IMR-90 (cell line): ENCODE measurements at regions not wholly inside any gene's neighbourhood (a gene's known extent, or its start where the extent isn't known, plus 50 kb on each side); places are given as distances from the start of the nearest gene placed in this dataset.

Experiments used
- ATAC-seq: fragments of 200-7000 bp; cut with Tn5 transposase; 2 replicates; pipeline ENCODE4 v1.9.1; 2020; ENCODE audit warnings: low read depth, mild to moderate bottlenecking, moderate library complexity
- BruUV-seq: library from RNA; stranded (reverse); fragments of 400-500 nt; replicated peaks from 2 replicates; lab custom pipeline; 2021; lab: Mats Ljungman, UMichigan
- CTCF ChIA-PET: fragments of 300-600 bp; formaldehyde crosslinking; extraction: SDS; loops from one replicate; lab custom pipeline; 2021; ENCODE audit warnings: antibody characterized with exemption; lab: Yijun Ruan, JAX
- POLR2A ChIA-PET: fragments of 300-600 bp; sonication (Branson Sonifier 250); formaldehyde crosslinking; loops from one replicate; lab custom pipeline; 2022; ENCODE audit warnings: antibody characterized with exemption; ENCODE audit not compliant: unreplicated experiment; lab: Charles Lee
- DNase-seq: peaks from one replicate; pipeline ENCODE4 v3.0.0; 2013
- H2AFZ ChIP-seq: replicated peaks from 2 replicates; pipeline ENCODE3; 2013; ENCODE audit warnings: low read length, mild to moderate bottlenecking; ENCODE audit not compliant: poor library complexity
- H2AK5ac ChIP-seq: 2 replicates; pipeline ENCODE4 v1.6.1; 2013; ENCODE audit warnings: low read depth, low read length, inconsistent platforms
- H2AK9ac ChIP-seq: replicated peaks from 2 replicates; pipeline ENCODE3; 2013; ENCODE audit warnings: mild to moderate bottlenecking, low read depth, low read length, moderate library complexity; ENCODE audit not compliant: poor library complexity
- H2BK120ac ChIP-seq: 2 replicates; pipeline ENCODE4 v1.6.1; 2013; ENCODE audit warnings: low read depth, low read length, inconsistent platforms
- H2BK15ac ChIP-seq: 3 replicates; pipeline ENCODE4 v1.6.1; 2013; ENCODE audit warnings: low read depth, low read length, inconsistent platforms
- H2BK20ac ChIP-seq: 2 replicates; pipeline ENCODE4 v1.6.1; 2013; ENCODE audit warnings: low read depth, mild to moderate bottlenecking, inconsistent platforms, low read length, moderate library complexity
- H2BK5ac ChIP-seq: 2 replicates; pipeline ENCODE4 v1.6.1; 2013; ENCODE audit warnings: mild to moderate bottlenecking, low read depth, low read length, inconsistent platforms; ENCODE audit not compliant: poor library complexity, severe bottlenecking
- H3K14ac ChIP-seq: replicated peaks from 2 replicates; pipeline ENCODE4 v1.6.1; 2013; ENCODE audit warnings: low read depth, low read length, inconsistent platforms
- H3K18ac ChIP-seq: 2 replicates; pipeline ENCODE4 v1.6.1; 2013; ENCODE audit warnings: low read depth, low read length, control low read depth
- H3K23ac ChIP-seq: 2 replicates; pipeline ENCODE4 v1.6.1; 2013; ENCODE audit warnings: low read depth, low read length, inconsistent platforms
- H3K27ac ChIP-seq: 2 replicates; pipeline ENCODE4 v1.5.1; 2013; ENCODE audit warnings: mild to moderate bottlenecking, control low read depth, low read length; ENCODE audit not compliant: insufficient read depth
- H3K27me3 ChIP-seq: 2 replicates; pipeline ENCODE4 v1.6.1; 2013; ENCODE audit warnings: low read length; ENCODE audit not compliant: control insufficient read depth, insufficient read depth
- H3K36me3 ChIP-seq: 2 replicates; pipeline ENCODE4 v1.6.1; 2013; ENCODE audit warnings: low read length, mixed read lengths; ENCODE audit not compliant: control insufficient read depth, insufficient read depth
- H3K4ac ChIP-seq: 2 replicates; pipeline ENCODE4 v1.6.1; 2013; ENCODE audit warnings: low read depth, low read length, inconsistent platforms
- H3K4me1 ChIP-seq: 2 replicates; pipeline ENCODE4 v1.6.1; 2013; ENCODE audit warnings: low read length, mixed read lengths; ENCODE audit not compliant: control insufficient read depth, insufficient read depth
- H3K4me2 ChIP-seq: 2 replicates; pipeline ENCODE4 v1.6.1; 2013; ENCODE audit warnings: low read depth, mild to moderate bottlenecking, control low read depth, low read length, moderate library complexity
- H3K4me3 ChIP-seq: 2 replicates; pipeline ENCODE4 v1.5.1; 2013; ENCODE audit warnings: low read depth, mild to moderate bottlenecking, control low read depth, low read length, moderate library complexity; ENCODE audit not compliant: insufficient read depth
- H3K56ac ChIP-seq: 2 replicates; pipeline ENCODE4 v1.6.1; 2013; ENCODE audit warnings: low read length, inconsistent platforms; ENCODE audit not compliant: insufficient read depth; ENCODE audit errors: extremely low read depth
- H3K79me1 ChIP-seq, 2 experiments: 2 replicates each; pipeline ENCODE4 v1.6.1; 2013; ENCODE audit warnings: low read length in 2 of 2, inconsistent platforms in 1 of 2, low read depth in 1 of 2
- H3K9ac ChIP-seq: 2 replicates; pipeline ENCODE4 v1.6.1; 2013; ENCODE audit warnings: low read depth, low read length, control low read depth
- H3K9me1 ChIP-seq: 2 replicates; pipeline ENCODE4 v1.6.1; 2013; ENCODE audit warnings: low read length, inconsistent platforms; ENCODE audit not compliant: insufficient read depth
- H3K9me3 ChIP-seq: 2 replicates; pipeline ENCODE4 v1.6.1; 2013; ENCODE audit warnings: low read length; ENCODE audit not compliant: control insufficient read depth, insufficient read depth
- H4K20me1 ChIP-seq: 2 replicates; pipeline ENCODE4 v1.6.1; 2013; ENCODE audit warnings: low read length, inconsistent platforms; ENCODE audit not compliant: insufficient read depth
- H4K5ac ChIP-seq: 2 replicates; pipeline ENCODE4 v1.6.1; 2013; ENCODE audit warnings: mild to moderate bottlenecking, low read depth, low read length, control low read depth
- H4K8ac ChIP-seq, 2 experiments: 2 replicates each; pipeline ENCODE4 v1.6.1; 2013; ENCODE audit warnings: low read depth in 2 of 2, low read length in 2 of 2, control low read depth in 1 of 2, inconsistent platforms in 1 of 2
- H4K91ac ChIP-seq: 2 replicates; pipeline ENCODE4 v1.6.1; 2013; ENCODE audit warnings: low read depth, low read length, inconsistent platforms; ENCODE audit not compliant: insufficient read depth
- BHLHE40 ChIP-seq: fragments of 150-350 bp; IDR thresholded peaks from 2 replicates; pipeline ENCODE4 v1.6.1; 2016; ENCODE audit warnings: mild to moderate bottlenecking, low read depth, low read length
- CEBPB ChIP-seq: IDR thresholded peaks from 2 replicates; pipeline ENCODE4 v1.6.1; 2012; ENCODE audit warnings: low read depth, low read length, improper control_type of control experiment
- CHD1 ChIP-seq: IDR thresholded peaks from 2 replicates; pipeline ENCODE4 v1.6.1; 2012; ENCODE audit warnings: low read depth, low read length, improper control_type of control experiment
- CTCF ChIP-seq: conservative IDR thresholded peaks from 2 replicates; pipeline ENCODE4 v1.5.1; 2012; ENCODE audit warnings: mild to moderate bottlenecking, low read depth, low read length, improper control_type of control experiment
- ELK1 ChIP-seq: fragments of 150-350 bp; IDR thresholded peaks from 2 replicates; pipeline ENCODE4 v1.6.1; 2016; ENCODE audit warnings: low read depth, mild to moderate bottlenecking, low read length, moderate library complexity, borderline replicate concordance
- FOS ChIP-seq: fragments of 150-350 bp; IDR thresholded peaks from 2 replicates; pipeline ENCODE4 v1.6.1; 2016; ENCODE audit warnings: low read depth, low read length
- MAFK ChIP-seq: IDR thresholded peaks from 2 replicates; pipeline ENCODE4 v1.6.1; 2012; ENCODE audit warnings: low read depth, low read length, improper control_type of control experiment
- MAZ ChIP-seq: IDR thresholded peaks from 2 replicates; pipeline ENCODE4 v1.6.1; 2012; ENCODE audit warnings: low read depth, mild to moderate bottlenecking, low read length, improper control_type of control experiment, moderate library complexity, borderline replicate concordance
- MXI1 ChIP-seq: IDR thresholded peaks from 2 replicates; pipeline ENCODE4 v1.6.1; 2012; ENCODE audit warnings: low read depth, mild to moderate bottlenecking, low read length, moderate library complexity, borderline replicate concordance
- NFE2L2 ChIP-seq: fragments of 150-350 bp; IDR thresholded peaks from 2 replicates; pipeline ENCODE4 v1.6.1; 2016; ENCODE audit warnings: low read depth, mild to moderate bottlenecking, low read length
- POLR2A ChIP-seq: IDR thresholded peaks from 2 replicates; pipeline ENCODE4 v1.6.1; 2012; ENCODE audit warnings: mild to moderate bottlenecking, low read depth, low read length
- RAD21 ChIP-seq: IDR thresholded peaks from 2 replicates; pipeline ENCODE4 v1.6.1; 2012; ENCODE audit warnings: low read length, improper control_type of control experiment
- RCOR1 ChIP-seq: IDR thresholded peaks from 2 replicates; pipeline ENCODE4 v1.6.1; 2012; ENCODE audit warnings: mild to moderate bottlenecking, low read length, improper control_type of control experiment; ENCODE audit not compliant: insufficient replicate concordance
- RFX5 ChIP-seq: IDR thresholded peaks from 2 replicates; pipeline ENCODE4 v1.8.0; 2012; ENCODE audit warnings: low read depth, mild to moderate bottlenecking, low read length, moderate library complexity
- SMC3 ChIP-seq: fragments of 150-350 bp; IDR thresholded peaks from 2 replicates; pipeline ENCODE4 v1.6.1; 2016; ENCODE audit warnings: low read depth, mild to moderate bottlenecking, antibody characterized with exemption, low read length, moderate library complexity
- USF2 ChIP-seq: fragments of 150-350 bp; IDR thresholded peaks from 2 replicates; pipeline ENCODE4 v1.6.1; 2017; ENCODE audit warnings: mild to moderate bottlenecking, antibody characterized with exemption, low read length, low read depth
- WGBS, 2 experiments: methylation state at CpG; one replicate each; pipeline versions ENCODE4 v1.1.5 to v1.1.7; 2013; ENCODE audit warnings: missing lambda C conversion rate in 2 of 2; ENCODE audit not compliant: insufficient read length in 1 of 2; ENCODE audit errors: extremely low coverage in 2 of 2; 5-methylcytosine and 5-hydroxymethylcytosine counted together
- dilution Hi-C: fragments of 300-500 bp; cut with HindIII; formaldehyde crosslinking; loops from one replicate; pipeline ENCODE4 v1.14.3; 2018; ENCODE audit warnings: low sequenced_read_pairs; ENCODE audit not compliant: unreplicated experiment
- in situ Hi-C: fragments of 300-500 bp; cut with MboI; formaldehyde crosslinking; loops from 3 replicates; pipeline ENCODE4 v1.14.3; 2019; ENCODE audit warnings: low sequenced_read_pairs, inconsistent platforms, mixed read lengths
- intact Hi-C: fragments of 100-400 bp; cut with micrococcal nuclease; formaldehyde crosslinking; loops from 2 replicates; pipeline ENCODE4 v1.10.0; 2022

- no TSS peak for BruUV-seq
- Histone ChIP-seq H3K4me2 (no peak overlapping the region), H2BK20ac (no peak overlapping the region), H2BK120ac (no peak overlapping the region), H3K4me1 (no peaks in the 10 kb centered on the region), H3K4me3 (no peak overlapping the region), H3K79me1 (no peaks in the 10 kb centered on the region), H3K27me3 (no peaks in the 10 kb centered on the region), H4K91ac (no peak overlapping the region), H3K14ac (no peak overlapping the region), H3K9me3 (no peaks in the 10 kb centered on the region), H3K23ac (no peak overlapping the region), H3K18ac (no peak overlapping the region), H2BK15ac (no peak overlapping the region), H3K4ac (no peak overlapping the region), H4K20me1 (no peaks in the 10 kb centered on the region), H3K27ac (no peak overlapping the region), H2AFZ (no peak overlapping the region), H3K36me3 (no peaks in the 10 kb centered on the region), H3K9ac (no peak overlapping the region), H2BK5ac (no peak overlapping the region), H4K8ac (no peak overlapping the region), H2AK9ac (no peak overlapping the region), H3K9me1 (no peaks in the 10 kb centered on the region), H4K5ac (no peak overlapping the region), H2AK5ac (no peak overlapping the region), H3K56ac (no peak overlapping the region)
- CTCF ChIA-PET, result no interaction called here
- dilution Hi-C loops, result no loop called here
- DNase-seq (no peak), ATAC-seq (no peak)
- in situ Hi-C loops, result no loop called here
- WGBS, 2 experiments, result 0% methylated on average over 1 of the region's 8 CpGs; no CpG with 5 or more reads in 1 of the 2 experiments
- POLR2A ChIA-PET, result interaction anchor here (0.6 kb wide), 1 partner anchor 336 kb away, joined by 15 read pairs; no protein-coding TSS in a partner anchor
- no peak for TF ChIP-seq RCOR1
- TF ChIP-seq CEBPB, result no peak
- no peak for TF ChIP-seq POLR2A
- TF ChIP-seq RAD21, result no peak
- TF ChIP-seq ELK1, result no peak
- TF ChIP-seq CTCF, result no peak
- TF ChIP-seq RFX5, result no peak
- no peak for TF ChIP-seq SMC3
- TF ChIP-seq MAZ, result no peak
- no peak for TF ChIP-seq USF2
- TF ChIP-seq NFE2L2, result no peak
- no peak for TF ChIP-seq MAFK
- no peak for TF ChIP-seq CHD1
- no peak for TF ChIP-seq FOS
- TF ChIP-seq MXI1, result no peak
- TF ChIP-seq BHLHE40, result no peak
- intact Hi-C loops, result no loop called here
Observed at GRCh38 chr1:18001725-18002124, 105.9 kb upstream of the IGSF21 start.
